HepG2 (cell line): ENCODE measurements at regions not wholly inside any gene's neighbourhood (a gene's known extent, or its start where the extent isn't known, plus 50 kb on each side); places are given as distances from the start of the nearest gene placed in this dataset.

Experiments used
- ATAC-seq: fragments of 200-7000 bp; cut with Tn5 transposase; 3 replicates; pipeline ENCODE4 v1.9.1; 2020; ENCODE audit warnings: mild to moderate bottlenecking, moderate library complexity
- BruUV-seq: library from RNA; stranded (reverse); fragments of 400-500 nt; replicated peaks from 2 replicates; lab custom pipeline; 2021; lab: Mats Ljungman, UMichigan
- CTCF ChIA-PET: fragments of 300-600 bp; formaldehyde crosslinking; extraction: SDS; loops from one replicate; lab custom pipeline; 2021; ENCODE audit warnings: low total read pairs, inconsistent platforms, low intra/inter-chr PET ratio; lab: Yijun Ruan, JAX
- POLR2A ChIA-PET: fragments of 350-600 bp; sonication (Branson Sonifier 250); formaldehyde crosslinking; loops from one replicate; lab custom pipeline; 2020; ENCODE audit warnings: antibody characterized with exemption, inconsistent platforms; lab: Yijun Ruan, JAX
- DNase-seq: peaks from one replicate; pipeline ENCODE4 v3.0.0-alpha.2; 2015; ENCODE audit warnings: low spot score
- FAIRE-seq: peaks from 3 replicates; lab custom pipeline; 2011; peaks lifted over from hg19 to GRCh38; lab: Jason Lieb, UNC
- H2AFZ ChIP-seq: one replicate; pipeline ENCODE4 v1.6.1; 2011; ENCODE audit warnings: low read length, inconsistent platforms
- H3K27ac ChIP-seq: fragments of 300-600 bp; 3 replicates; pipeline ENCODE4 v1.8.0; 2011; ENCODE audit warnings: mixed run types, mild to moderate bottlenecking, mixed read lengths, low read length, inconsistent platforms; ENCODE audit not compliant: insufficient read depth; ENCODE audit errors: extremely low read length
- H3K27me3 ChIP-seq, 2 experiments: fragments of 200-600 bp in 1 of 2; 2 replicates in 1 of 2; 3 replicates in 1 of 2; pipeline versions ENCODE4 v1.6.0 to v1.8.0; 2011; ENCODE audit warnings: low read length in 2 of 2, mild to moderate bottlenecking in 2 of 2, moderate library complexity in 2 of 2, inconsistent platforms in 1 of 2; ENCODE audit not compliant: insufficient read depth in 2 of 2, control insufficient read depth in 1 of 2
- H3K36me3 ChIP-seq, 2 experiments: fragments of 200-600 bp in 1 of 2; replicated peaks in 1 of 2; 2 replicates in 1 of 2; 3 replicates in 1 of 2; pipeline versions ENCODE4 v1.5.1 to v1.8.0; 2011; ENCODE audit warnings: low read length in 2 of 2, inconsistent platforms in 1 of 2; ENCODE audit not compliant: insufficient read depth in 2 of 2, control insufficient read depth in 1 of 2
- H3K4me1 ChIP-seq: 2 replicates; pipeline ENCODE4 v1.5.1; 2012; ENCODE audit warnings: low read length, inconsistent platforms; ENCODE audit not compliant: insufficient read depth
- H3K4me2 ChIP-seq: 2 replicates; pipeline ENCODE4 v1.6.0; 2011; ENCODE audit warnings: low read depth, low read length, inconsistent platforms
- H3K4me3 ChIP-seq, 3 experiments: fragments of 200-600 bp in 1 of 3; sonication (generic), shearing (Covaris generic) in 1 of 3; replicated peaks in 1 of 3; 2 replicates each; pipeline ENCODE4 v1.5.1; 2011 to 2016; ENCODE audit warnings: low read length in 3 of 3, inconsistent platforms in 2 of 3, low read depth in 2 of 3, mild to moderate bottlenecking in 2 of 3, control low read depth in 1 of 3, mixed read lengths in 1 of 3; ENCODE audit not compliant: insufficient read depth in 1 of 3
- H3K79me2 ChIP-seq: one replicate; pipeline ENCODE4 v1.6.1; 2011; ENCODE audit warnings: low read length, inconsistent platforms; ENCODE audit not compliant: insufficient read depth
- H3K9ac ChIP-seq: 2 replicates; pipeline ENCODE4 v1.6.0; 2011; ENCODE audit warnings: mild to moderate bottlenecking, low read depth, low read length, inconsistent platforms; ENCODE audit not compliant: insufficient read depth
- H3K9me3 ChIP-seq: 2 replicates; pipeline ENCODE4 v1.5.1; 2012; ENCODE audit warnings: mild to moderate bottlenecking, low read length
- H4K20me1 ChIP-seq: 2 replicates; pipeline ENCODE4 v1.6.0; 2011; ENCODE audit warnings: inconsistent platforms, mild to moderate bottlenecking, low read length, moderate library complexity; ENCODE audit not compliant: insufficient read depth
- AHR ChIP-seq: IDR thresholded peaks from 2 replicates; pipeline ENCODE4 v1.6.1; 2018; ENCODE audit warnings: missing genetic modification reagents, missing compliant biosample characterization
- ATM ChIP-seq: fragments of 450-650 bp; IDR thresholded peaks from 2 replicates; pipeline ENCODE4 v1.7.1; 2017; ENCODE audit warnings: mild to moderate bottlenecking, borderline replicate concordance
- HNRNPUL1 ChIP-seq: fragments of 200-400 bp; formaldehyde crosslinking; IDR thresholded peaks from 2 replicates; pipeline ENCODE4 v1.6.1; 2017; ENCODE audit warnings: low read depth, mild to moderate bottlenecking, low read length, moderate library complexity
- KDM6A ChIP-seq: IDR thresholded peaks from 2 replicates; pipeline ENCODE4 v1.6.1; 2016; ENCODE audit warnings: low read depth
- NFIB ChIP-seq: sonication (generic); formaldehyde crosslinking; IDR thresholded peaks from 2 replicates; pipeline ENCODE4 v1.9.0; 2021; ENCODE audit warnings: missing genetic modification reagents, mild to moderate bottlenecking, borderline replicate concordance
- NFYC ChIP-seq: IDR thresholded peaks from 2 replicates; pipeline ENCODE4 v1.6.1; 2016; ENCODE audit warnings: missing genetic modification reagents, missing compliant biosample characterization
- POLR2AphosphoS2 ChIP-seq: IDR thresholded peaks from 2 replicates; pipeline ENCODE4 v1.6.1; 2011; ENCODE audit warnings: low read depth, low read length, improper control_type of control experiment
- RFXANK ChIP-seq: IDR thresholded peaks from 2 replicates; pipeline ENCODE4 v1.6.1; 2016
- SIX4 ChIP-seq: sonication (generic); formaldehyde crosslinking; IDR thresholded peaks from 2 replicates; pipeline ENCODE4 v1.4.0; 2020; ENCODE audit warnings: missing genetic modification reagents
- ZBTB10 ChIP-seq: sonication (generic); formaldehyde crosslinking; IDR thresholded peaks from 2 replicates; pipeline ENCODE4 v1.4.0; 2020; ENCODE audit warnings: missing genetic modification reagents, borderline replicate concordance
- ZNF101 ChIP-seq: sonication (generic); formaldehyde crosslinking; IDR thresholded peaks from 2 replicates; pipeline ENCODE4 v1.4.0; 2020; ENCODE audit warnings: mild to moderate bottlenecking, low read depth, missing genetic modification reagents, borderline replicate concordance
- ZNF136 ChIP-seq: sonication (generic); formaldehyde crosslinking; IDR thresholded peaks from 2 replicates; pipeline ENCODE4 v1.8.1; 2022; ENCODE audit warnings: low read depth, mild to moderate bottlenecking, moderate library complexity, missing genetic modification reagents
- ZNF18 ChIP-seq: sonication (generic); formaldehyde crosslinking; IDR thresholded peaks from 2 replicates; pipeline ENCODE4 v1.8.0; 2022; ENCODE audit warnings: mild to moderate bottlenecking, missing genetic modification reagents; ENCODE audit not compliant: insufficient replicate concordance
- ZNF281 ChIP-seq: sonication (generic); formaldehyde crosslinking; IDR thresholded peaks from 2 replicates; pipeline ENCODE4 v1.4.0; 2020; ENCODE audit warnings: missing genetic modification reagents, borderline replicate concordance
- ZNF33A ChIP-seq: sonication (generic); formaldehyde crosslinking; IDR thresholded peaks from 2 replicates; pipeline ENCODE4 v1.5.1; 2020; ENCODE audit warnings: missing genetic modification reagents, mild to moderate bottlenecking, moderate library complexity, borderline replicate concordance
- ZNF598 ChIP-seq: sonication (generic); formaldehyde crosslinking; IDR thresholded peaks from 2 replicates; pipeline ENCODE4 v1.5.1; 2020; ENCODE audit warnings: mild to moderate bottlenecking, missing genetic modification reagents, borderline replicate concordance
- WGBS: methylation state at CpG from one replicate; pipeline ENCODE4 v1.1.6; 2017; ENCODE audit warnings: low lambda C conversion rate; 5-methylcytosine and 5-hydroxymethylcytosine counted together
- in situ Hi-C: cut with HindIII; loops from 2 replicates; pipeline ENCODE4 v1.10.0; 2017; ENCODE audit warnings: low pct_unique_long_range_greater_than_20kb; ENCODE audit not compliant: extremely low pct_ligation_motif_present
- intact Hi-C: fragments of 100-400 bp; cut with micrococcal nuclease; formaldehyde crosslinking; loops from one replicate; pipeline ENCODE4 v1.10.0; 2022; ENCODE audit not compliant: unreplicated experiment
- TF ChIP-seq, protein P1 (sequence below): sonication (generic); formaldehyde crosslinking; IDR thresholded peaks from 2 replicates; pipeline ENCODE4 v1.4.0; 2020; ENCODE audit warnings: missing genetic modification reagents, low read depth, mild to moderate bottlenecking, borderline replicate concordance

- TF ChIP-seq ZNF18 (CRISPR knock-in tag) = no peak
- TF ChIP-seq RFXANK = no peak
- TF ChIP-seq ZNF281 (CRISPR knock-in tag) = no peak
- TF ChIP-seq POLR2AphosphoS2 = no peak
- no peak for TF ChIP-seq ZNF598 (CRISPR knock-in tag)
- no peak for TF ChIP-seq ZNF101 (CRISPR knock-in tag)
Observed at GRCh38 chr12:58419196-58419760, 477.9 kb downstream of the ATP23 start (continued).

DNA sequence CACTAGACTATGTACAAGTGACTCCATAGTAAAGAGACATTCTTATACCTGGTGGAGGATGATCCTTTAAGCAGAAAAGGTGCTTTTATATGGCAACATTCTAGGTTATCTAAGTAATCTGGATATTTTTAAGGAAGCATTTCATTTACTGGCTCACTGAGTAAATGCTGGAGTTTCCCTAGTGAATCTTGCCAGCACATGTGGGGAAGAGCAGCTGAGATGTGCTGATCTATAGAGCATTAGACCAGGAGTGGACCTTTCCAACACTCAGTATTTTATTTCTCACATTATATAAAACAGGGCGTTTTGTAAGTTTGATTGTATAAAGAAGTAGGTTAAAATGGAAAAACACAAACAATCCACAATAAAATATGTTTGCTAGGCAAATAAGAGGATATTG is 478.5 kb downstream of the ATP23 start:
- Histone ChIP-seq H3K4me2 (no peak overlapping the region), H3K9me3 (no peaks in the 10 kb centered on the region), H2AFZ (no peak overlapping the region), H3K79me2 (no peaks in the 10 kb centered on the region), H3K4me3 (no peak overlapping the region), H3K36me3 (no peaks in the 10 kb centered on the region), H3K9ac (no peak overlapping the region), H3K4me1 (no peaks in the 10 kb centered on the region), H4K20me1 (no peaks in the 10 kb centered on the region), H3K27me3 (no peaks in the 10 kb centered on the region), H3K27ac (no peak overlapping the region)
- POLR2A ChIA-PET = no interaction called here
- TF ChIP-seq ATM (no peak), NFIB (CRISPR knock-in tag) (no peak), SIX4 (no peak), KDM6A (CRISPR knock-in tag) (no peak), NFYC (no peak), ZNF136 (no peak), ZNF33A (CRISPR knock-in tag) (no peak), HNRNPUL1 (no peak), AHR (no peak), ZBTB10 (CRISPR knock-in tag) (no peak)
- TF ChIP-seq, protein P1, sequence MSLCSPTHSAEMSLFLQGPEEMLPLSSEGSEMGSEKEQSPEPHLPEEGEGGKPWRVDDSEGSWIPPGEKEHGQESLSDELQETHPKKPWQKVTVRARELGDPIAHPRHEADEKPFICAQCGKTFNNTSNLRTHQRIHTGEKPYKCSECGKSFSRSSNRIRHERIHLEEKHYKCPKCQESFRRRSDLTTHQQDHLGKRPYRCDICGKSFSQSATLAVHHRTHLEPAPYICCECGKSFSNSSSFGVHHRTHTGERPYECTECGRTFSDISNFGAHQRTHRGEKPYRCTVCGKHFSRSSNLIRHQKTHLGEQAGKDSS (CRISPR knock-in tag) = no peak
- CTCF ChIA-PET = no interaction called here
- DNase-seq (no peak), ATAC-seq (no peak), FAIRE-seq (no peak)
- 0% methylated on average over 1 of the region's 1 CpG for WGBS
- in situ Hi-C loops (no loop called here), intact Hi-C loops (no loop called here)
- BruUV-seq = no TSS peak
